ENCODE measurements at regions not wholly inside any gene's neighbourhood (a gene's known extent, or its start where the extent isn't known, plus 50 kb on each side); places are given as distances from the start of the nearest gene placed in this dataset.

- no peak for TF ChIP-seq CTCF (optimal IDR thresholded peaks at IDR 0.05 in 1 of 3, IDR thresholded peaks at IDR 0.05 in 1 of 3, conservative IDR thresholded peaks at IDR 0.05 in 1 of 3; ENCODE audit: extremely low read depth in 1 of 3, insufficient read depth in 2 of 3, low read length in 3 of 3)
- TF ChIP-seq EZH2 (IDR thresholded peaks at IDR 0.05; ENCODE audit: low read length): no peak
Observed at GRCh38 chr5:8824371-8824770, 721.5 kb downstream of the SEMA5A start.

All from keratinocyte (primary cell).